Ectodermal cell (in vitro differentiated cells): ENCODE measurements at regions not wholly inside any gene's neighbourhood (a gene's known extent, or its start where the extent isn't known, plus 50 kb on each side); places are given as distances from the start of the nearest gene placed in this dataset.

Experiments used
- H3K27ac ChIP-seq: 2 replicates; pipeline ENCODE4 v1.7.0; 2013; ENCODE audit warnings: mild to moderate bottlenecking, low read depth, low read length; ENCODE audit not compliant: insufficient read depth, poor library complexity, severe bottlenecking
- H3K27me3 ChIP-seq: 2 replicates; pipeline ENCODE4 v1.7.0; 2013; ENCODE audit warnings: mild to moderate bottlenecking, low read length; ENCODE audit not compliant: insufficient read depth, control insufficient read depth, poor library complexity, severe bottlenecking
- H3K36me3 ChIP-seq: one replicate; pipeline ENCODE4 v1.7.0; 2013; ENCODE audit warnings: low read length; ENCODE audit not compliant: control insufficient read depth, insufficient read depth
- H3K4me1 ChIP-seq: one replicate; pipeline ENCODE4 v1.7.0; 2013; ENCODE audit warnings: low read length; ENCODE audit not compliant: control insufficient read depth, insufficient read depth
- H3K4me3 ChIP-seq: 2 replicates; pipeline ENCODE4 v1.7.0; 2013; ENCODE audit warnings: low read depth, low read length, control low read depth; ENCODE audit not compliant: insufficient read depth
- H3K9me3 ChIP-seq: 2 replicates; pipeline ENCODE4 v1.7.0; 2013; ENCODE audit warnings: mild to moderate bottlenecking, low read length, moderate library complexity; ENCODE audit not compliant: control insufficient read depth
- WGBS, 2 experiments: methylation state at CpG; one replicate each; pipeline ENCODE4 v1.1.7; 2013; ENCODE audit warnings: missing lambda C conversion rate in 2 of 2; 5-methylcytosine and 5-hydroxymethylcytosine counted together

DNA sequence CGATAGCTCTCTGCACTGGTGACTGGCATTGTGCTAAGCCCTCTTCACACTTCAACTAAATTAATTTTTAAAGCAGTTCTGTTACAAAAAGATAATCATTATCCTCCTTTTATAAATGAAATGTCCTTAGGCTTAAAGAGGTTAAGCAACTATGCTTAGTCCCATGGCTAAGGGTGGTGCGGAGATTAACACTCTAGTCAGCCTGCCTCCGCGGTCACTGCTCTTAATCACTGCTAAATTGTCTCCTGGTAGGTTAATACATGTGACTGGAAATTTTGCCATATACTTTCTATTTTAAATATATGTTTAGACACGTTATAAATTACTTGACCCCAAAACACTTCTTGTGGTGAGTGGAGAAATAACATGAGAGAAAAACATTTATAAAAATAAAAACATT lies 473.7 kb downstream of the CENPC start:
- Histone ChIP-seq H3K27me3 (no peaks in the 10 kb centered on the region), H3K36me3 (no peaks in the 10 kb centered on the region), H3K9me3 (no peaks in the 10 kb centered on the region), H3K27ac (no peak overlapping the region), H3K4me3 (no peak overlapping the region), H3K4me1 (no peaks in the 10 kb centered on the region)
- WGBS, 2 experiments: 97% methylated on average over 2 to 4 of the region's 5 CpGs

- Histone ChIP-seq H3K27ac (no peak overlapping the region), H3K4me3 (no peak overlapping the region), H3K27me3 (no peaks in the 10 kb centered on the region), H3K4me1 (no peaks in the 10 kb centered on the region), H3K9me3 (no peaks in the 10 kb centered on the region), H3K36me3 (no peaks in the 10 kb centered on the region)
- WGBS, 2 experiments: 93 to 98% methylated on average over 3 of the region's 3 CpGs
Observed at GRCh38 chr4:67055319-67055718, 490.0 kb downstream of the CENPC start.

GRCh38 chr4:67054896-67055295 lies 490.4 kb downstream of the CENPC start:
- no peak overlapping the region for H3K27ac ChIP-seq
- no peaks in the 10 kb centered on the region for H3K27me3 ChIP-seq
- H3K4me3 ChIP-seq: no peak overlapping the region
- H3K9me3 ChIP-seq: no peaks in the 10 kb centered on the region
- no peaks in the 10 kb centered on the region for H3K36me3 ChIP-seq
- no peaks in the 10 kb centered on the region for H3K4me1 ChIP-seq

DNA sequence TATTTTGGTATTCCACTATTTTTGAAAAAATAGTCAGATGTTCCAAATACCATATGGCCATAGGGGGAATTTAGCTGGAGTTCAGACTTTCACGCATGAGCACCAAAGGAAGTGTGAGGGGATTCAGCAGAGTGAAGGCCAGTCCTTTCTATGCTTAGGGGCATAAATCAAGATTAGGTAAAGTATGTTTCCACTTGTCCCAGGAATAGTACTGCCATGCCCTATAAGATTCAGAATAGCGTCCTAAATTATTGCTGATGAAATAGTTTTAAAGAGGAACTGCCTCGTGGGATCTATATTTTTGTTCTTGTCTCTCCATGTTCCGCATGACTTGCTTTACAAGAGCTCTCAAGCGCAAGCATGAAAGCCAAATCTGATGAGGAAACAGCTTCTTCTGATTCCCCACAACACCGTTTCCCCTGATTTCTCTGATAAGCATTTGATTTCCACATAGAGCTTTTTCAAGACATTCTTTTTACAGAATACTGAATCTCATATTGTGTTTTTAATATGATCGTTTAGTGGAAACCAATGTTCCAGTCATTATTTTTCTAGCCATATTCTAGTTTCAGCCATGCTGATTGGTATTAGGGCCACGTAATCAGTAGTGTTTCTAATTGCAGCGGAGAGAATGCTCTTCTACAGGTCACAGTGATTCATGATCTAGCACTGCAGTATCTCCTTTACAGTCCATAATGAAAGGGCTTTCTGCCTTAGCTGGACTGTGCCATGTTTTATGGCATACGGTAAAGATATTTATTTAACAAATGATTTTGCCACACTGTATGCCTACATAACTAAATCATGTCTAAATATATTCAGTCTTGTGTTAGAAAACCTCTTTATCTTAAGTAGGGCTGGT lies 492.3 kb downstream of the CENPC start:
- no peaks in the 10 kb centered on the region for H3K27me3 ChIP-seq
- no peaks in the 10 kb centered on the region for H3K36me3 ChIP-seq
- no peaks in the 10 kb centered on the region for H3K9me3 ChIP-seq
- no peak overlapping the region for H3K4me3 ChIP-seq
- no peak overlapping the region for H3K27ac ChIP-seq
- H3K4me1 ChIP-seq: no peaks in the 10 kb centered on the region
- WGBS, 2 experiments: 96 to 98% methylated on average over 9 to 10 of the region's 10 CpGs

GRCh38 chr4:67051000-67051789 lies 494.1 kb downstream of the CENPC start:
- H3K4me1 ChIP-seq: no peaks in the 10 kb centered on the region
- no peaks in the 10 kb centered on the region for H3K27me3 ChIP-seq
- 64 to 86% methylated on average over 3 to 4 of the region's 4 CpGs for WGBS, 2 experiments
- no peak overlapping the region for H3K4me3 ChIP-seq
- no peaks in the 10 kb centered on the region for H3K36me3 ChIP-seq
- no peaks in the 10 kb centered on the region for H3K9me3 ChIP-seq
- H3K27ac ChIP-seq: no peak overlapping the region

- Histone ChIP-seq H3K4me3 (no peak overlapping the region), H3K27me3 (no peaks in the 10 kb centered on the region)
- 56 to 76% methylated on average over 2 of the region's 2 CpGs for WGBS, 2 experiments
Observed at GRCh38 chr4:67049446-67049845, 495.9 kb downstream of the CENPC start.

GRCh38 chr4:67048530-67048929 lies 496.8 kb downstream of the CENPC start:
- no peak overlapping the region for H3K4me3 ChIP-seq
- 46 to 100% methylated on average over 1 to 2 of the region's 2 CpGs for WGBS, 2 experiments
- H3K9me3 ChIP-seq: no peaks in the 10 kb centered on the region
- H3K27ac ChIP-seq: no peak overlapping the region
- no peaks in the 10 kb centered on the region for H3K4me1 ChIP-seq
- no peaks in the 10 kb centered on the region for H3K27me3 ChIP-seq
- H3K36me3 ChIP-seq: no peaks in the 10 kb centered on the region

More at GRCh38 chr4:67049446-67049845, 495.9 kb downstream of the CENPC start:
- Histone ChIP-seq H3K4me1 (no peaks in the 10 kb centered on the region), H3K27ac (no peak overlapping the region), H3K36me3 (no peaks in the 10 kb centered on the region), H3K9me3 (no peaks in the 10 kb centered on the region)

GRCh38 chr4:67040315-67040714 lies 505.0 kb downstream of the CENPC start:
- H3K27ac ChIP-seq: no peak overlapping the region
- 94 to 100% methylated on average over 1 to 2 of the region's 2 CpGs for WGBS, 2 experiments
- no peak overlapping the region for H3K4me3 ChIP-seq
- no peaks in the 10 kb centered on the region for H3K36me3 ChIP-seq
- no peaks in the 10 kb centered on the region for H3K27me3 ChIP-seq
- no peaks in the 10 kb centered on the region for H3K4me1 ChIP-seq
- no peaks in the 10 kb centered on the region for H3K9me3 ChIP-seq

GRCh38 chr4:67038228-67038566 lies 507.1 kb downstream of the CENPC start:
- 70 to 71% methylated on average over 4 of the region's 4 CpGs for WGBS, 2 experiments
- Histone ChIP-seq H3K4me1 (no peaks in the 10 kb centered on the region), H3K36me3 (no peaks in the 10 kb centered on the region)

DNA sequence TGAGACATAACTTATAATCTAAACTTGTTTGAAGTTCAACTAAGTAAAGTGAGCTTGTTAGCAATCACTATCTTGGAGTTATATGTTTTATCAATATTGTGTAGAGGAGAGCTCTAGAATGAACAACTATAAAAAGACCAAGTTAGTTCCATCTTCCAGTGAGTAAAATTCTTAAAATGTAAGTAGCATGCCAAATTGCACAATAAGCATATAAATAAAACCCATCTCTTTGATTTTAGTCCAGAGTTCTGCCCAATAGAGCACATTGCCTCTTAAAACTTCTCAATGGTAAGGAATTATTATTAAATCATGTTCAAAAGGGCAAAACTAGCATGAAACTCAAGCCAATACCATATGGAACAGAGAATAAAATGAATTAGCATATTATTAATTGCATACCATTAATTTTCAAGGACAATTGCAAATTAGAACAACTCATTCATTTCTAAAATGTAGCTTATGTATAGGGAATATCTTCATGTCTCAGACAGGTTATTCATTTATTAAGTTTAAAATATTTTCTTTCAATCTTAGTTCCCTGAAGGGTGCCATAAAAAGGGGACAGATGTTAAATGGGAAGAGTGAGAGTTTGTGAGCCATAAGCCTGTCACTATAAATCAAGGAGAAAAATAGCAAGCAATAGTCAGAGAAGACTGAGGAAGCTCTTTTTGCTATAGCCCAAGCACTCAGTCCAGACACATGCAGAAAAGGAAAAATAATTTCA lies 507.6 kb downstream of the CENPC start:
- Histone ChIP-seq H3K27me3 (no peaks in the 10 kb centered on the region), H3K27ac (no peak overlapping the region), H3K4me1 (no peaks in the 10 kb centered on the region), H3K4me3 (no peak overlapping the region), H3K36me3 (no peaks in the 10 kb centered on the region), H3K9me3 (no peaks in the 10 kb centered on the region)

More at GRCh38 chr4:67038228-67038566, 507.1 kb downstream of the CENPC start:
- no peaks in the 10 kb centered on the region for H3K9me3 ChIP-seq
- H3K4me3 ChIP-seq: no peak overlapping the region
- no peaks in the 10 kb centered on the region for H3K27me3 ChIP-seq
- H3K27ac ChIP-seq: no peak overlapping the region
